Pancreas (tissue), 10 donors: ENCODE measurements at regions not wholly inside any gene's neighbourhood (a gene's known extent, or its start where the extent isn't known, plus 50 kb on each side); places are given as distances from the start of the nearest gene placed in this dataset.

Experiments used
- ATAC-seq, 4 donors: fragments of 200-7000 bp; cut with Tn5 transposase; one replicate each; pipeline versions ENCODE4 v1.8.0 to v1.9.1; 2020; ENCODE audit warnings: mild to moderate bottlenecking in 4 of 4, moderate library complexity in 4 of 4
- DNase-seq, 6 donors: peaks; one replicate each; pipeline ENCODE4 v3.0.0-alpha.2; 2020
- FAIRE-seq: peaks from 2 replicates; lab custom pipeline; 2012; peaks lifted over from hg19 to GRCh38; lab: Jason Lieb, UNC
- H3K27ac ChIP-seq, 4 donors: fragments of 200-600 bp; sonication (generic); 1 replicate in 3 of 4; 2 replicates in 1 of 4; pipeline versions ENCODE4 v1.5.0 to v1.8.0; 2020
- H3K27me3 ChIP-seq, 4 donors: fragments of 200-600 bp; one replicate each; pipeline ENCODE4 v1.8.0; 2021
- H3K36me3 ChIP-seq, 3 donors: fragments of 200-600 bp; sonication (generic) in 1 of 3; one replicate each; pipeline versions ENCODE4 v1.5.0 to v1.8.0; 2020 to 2021
- H3K4me1 ChIP-seq, 3 donors: fragments of 200-600 bp; one replicate each; pipeline ENCODE4 v1.8.0; 2021
- H3K4me3 ChIP-seq, 4 donors: fragments of 200-600 bp; sonication (generic) in 2 of 4; one replicate each; pipeline versions ENCODE4 v1.5.0 to v1.8.0; 2020 to 2021
- H3K9me3 ChIP-seq, 4 donors: fragments of 200-600 bp; one replicate each; pipeline ENCODE4 v1.8.0; 2021
- WGBS, 2 donors: extraction: QIAGEN DNeasy Blood & Tissue Kit; methylation state at CpG; one replicate each; pipeline ENCODE4 v1.1.7; 2013; 5-methylcytosine and 5-hydroxymethylcytosine counted together
- intact Hi-C, 3 donors: fragments of 100-400 bp; cut with DNase I; formaldehyde crosslinking; loops; one replicate each; pipeline versions ENCODE4 v1.11.1 to v1.14.2; 2022
- TF ChIP-seq, protein P1 (sequence below), 4 donors: fragments of 200-600 bp; sonication (generic) in 3 of 4; IDR thresholded peaks; one replicate each; pipeline versions ENCODE4 v1.5.0 to v1.8.0; 2021; ENCODE audit warnings: antibody characterized with exemption in 4 of 4
- donor health status: healthy with polysubstance abuse.
- donor health status: DM: no; HTN: no; CAD: no; lungs with moderate emphysema.
- donor health status: DM: no; HTN: no; CAD: no.
- donor health status: control.
- donor health status: control.
- donor health status: Bipolar disorder and iron deficiency.
- donor health status: DM: yes; HTN: yes; CAD: no.
- donor health status: DM: no; HTN: no; CAD: no.
- donor health status: DM: no; HTN: no; CAD: no.
- donor health status: DM: yes; HTN: yes; CAD: no.

DNA sequence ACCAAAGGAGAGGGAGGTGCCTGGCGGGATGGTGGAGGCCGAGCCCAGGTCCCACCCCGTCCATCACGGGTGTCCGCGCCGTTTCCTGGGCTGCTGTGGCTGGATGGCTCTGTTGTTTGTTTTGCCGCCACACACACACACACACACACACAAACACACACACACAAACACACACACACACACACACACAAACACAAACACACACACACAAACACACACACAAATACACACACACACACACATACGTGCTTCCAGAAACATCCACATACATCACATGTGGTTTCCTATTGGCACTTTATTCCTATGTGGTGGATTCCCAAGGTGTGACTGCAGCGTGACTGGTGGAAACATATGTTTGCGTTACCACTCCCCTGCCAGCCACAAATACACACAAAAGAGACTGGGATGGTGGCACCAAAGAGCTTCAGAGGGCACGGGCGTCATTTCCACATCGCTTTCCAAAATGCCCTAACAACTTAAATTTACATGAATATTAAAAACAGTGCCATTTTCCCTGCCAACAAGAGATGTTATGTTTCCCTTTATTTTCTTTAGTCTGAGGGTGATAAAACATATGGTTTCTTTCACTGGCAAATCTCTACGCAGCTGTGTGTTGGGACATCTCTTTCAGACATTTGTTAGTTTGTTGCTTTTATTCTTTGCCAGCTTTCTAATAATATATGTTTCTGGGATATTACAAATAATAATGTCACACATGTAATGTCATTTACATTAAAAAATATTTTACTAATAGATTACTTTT lies 356.8 kb downstream of the BRD1 start:
- Histone ChIP-seq H3K27me3 (peaks cover 0 to 19% (median 0%) of the 10 kb centered on the region in 4 donors), H3K9me3 (no peaks in the 10 kb centered on the region), H3K4me3 (no peak overlapping the region), H3K36me3 (no peaks in the 10 kb centered on the region), H3K4me1 (no peaks in the 10 kb centered on the region), H3K27ac (no peak overlapping the region)
- intact Hi-C loops, result no loop called here
- no peak for DNase-seq
- FAIRE-seq, result no peak
- 66 to 79% methylated on average over 15 of the region's 15 CpGs for WGBS, 2 donors
- TF ChIP-seq, protein P1, sequence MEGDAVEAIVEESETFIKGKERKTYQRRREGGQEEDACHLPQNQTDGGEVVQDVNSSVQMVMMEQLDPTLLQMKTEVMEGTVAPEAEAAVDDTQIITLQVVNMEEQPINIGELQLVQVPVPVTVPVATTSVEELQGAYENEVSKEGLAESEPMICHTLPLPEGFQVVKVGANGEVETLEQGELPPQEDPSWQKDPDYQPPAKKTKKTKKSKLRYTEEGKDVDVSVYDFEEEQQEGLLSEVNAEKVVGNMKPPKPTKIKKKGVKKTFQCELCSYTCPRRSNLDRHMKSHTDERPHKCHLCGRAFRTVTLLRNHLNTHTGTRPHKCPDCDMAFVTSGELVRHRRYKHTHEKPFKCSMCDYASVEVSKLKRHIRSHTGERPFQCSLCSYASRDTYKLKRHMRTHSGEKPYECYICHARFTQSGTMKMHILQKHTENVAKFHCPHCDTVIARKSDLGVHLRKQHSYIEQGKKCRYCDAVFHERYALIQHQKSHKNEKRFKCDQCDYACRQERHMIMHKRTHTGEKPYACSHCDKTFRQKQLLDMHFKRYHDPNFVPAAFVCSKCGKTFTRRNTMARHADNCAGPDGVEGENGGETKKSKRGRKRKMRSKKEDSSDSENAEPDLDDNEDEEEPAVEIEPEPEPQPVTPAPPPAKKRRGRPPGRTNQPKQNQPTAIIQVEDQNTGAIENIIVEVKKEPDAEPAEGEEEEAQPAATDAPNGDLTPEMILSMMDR (IDR thresholded peaks at IDR 0.05), result no peak
- ATAC-seq, result no peak

DNA sequence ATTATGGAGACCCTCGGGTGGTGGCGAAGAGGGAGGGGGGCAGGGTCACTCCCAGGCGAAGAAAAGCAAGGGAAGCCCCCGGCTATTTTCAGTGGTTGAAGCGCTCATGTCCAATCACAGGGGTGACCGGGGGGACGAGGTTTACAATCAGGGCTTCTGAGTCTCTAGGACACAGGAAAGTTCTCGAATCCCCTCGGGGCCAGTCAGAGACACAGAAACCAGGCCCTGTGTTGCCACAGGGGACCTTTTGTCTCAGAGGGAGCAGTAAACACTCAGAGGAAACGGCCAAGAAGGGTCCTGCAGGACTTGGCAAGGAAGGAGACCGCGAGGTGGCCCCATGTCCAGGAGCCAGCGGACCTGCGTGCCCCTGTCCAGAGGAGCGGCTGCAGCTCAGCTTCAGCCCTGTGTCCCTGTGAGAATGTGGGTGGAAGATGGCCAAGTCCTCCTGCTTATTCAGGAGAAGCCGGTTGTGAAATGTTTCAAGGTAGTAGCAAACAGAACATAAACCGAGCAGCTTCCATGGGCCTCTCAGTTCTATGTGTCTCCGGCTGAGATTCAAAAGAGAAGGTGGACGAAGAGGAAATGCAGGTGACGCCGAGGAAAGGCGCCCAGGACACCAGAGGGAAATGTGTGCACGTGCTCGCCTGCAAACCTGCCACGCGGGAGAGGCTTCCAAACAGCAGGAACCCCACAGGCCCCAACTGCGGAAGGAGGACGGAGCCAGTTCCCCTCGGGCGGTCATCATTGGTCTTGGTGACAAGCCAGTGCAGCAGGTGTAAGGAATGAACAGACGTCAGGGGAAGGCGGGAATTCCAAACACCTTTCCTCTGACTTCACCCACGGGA lies 357.6 kb downstream of the BRD1 start:
- intact Hi-C loops, result no loop called here
- WGBS, 2 donors, result 59 to 68% methylated on average over 33 of the region's 33 CpGs
- TF ChIP-seq, protein P1 (IDR thresholded peaks at IDR 0.05), result no peak
- Histone ChIP-seq H3K27ac (no peak overlapping the region), H3K4me1 (no peaks in the 10 kb centered on the region), H3K9me3 (no peaks in the 10 kb centered on the region), H3K4me3 (no peak overlapping the region), H3K36me3 (no peaks in the 10 kb centered on the region), H3K27me3 (peaks cover 0 to 17% (median 0%) of the 10 kb centered on the region in 4 donors)
- DNase-seq (no peak), ATAC-seq (no peak), FAIRE-seq (no peak)

GRCh38 chr22:49468487-49469198 lies 359.0 kb downstream of the BRD1 start:
- intact Hi-C loops, result no loop called here
- H3K27me3 ChIP-seq, result peaks cover 0 to 12% (median 0%) of the 10 kb centered on the region in 4 donors
- H3K9me3 ChIP-seq, result no peaks in the 10 kb centered on the region
- no peak overlapping the region for H3K27ac ChIP-seq
- no peak overlapping the region for H3K4me3 ChIP-seq
- no peaks in the 10 kb centered on the region for H3K36me3 ChIP-seq
- TF ChIP-seq, protein P1 (IDR thresholded peaks at IDR 0.05), result no peak
- H3K4me1 ChIP-seq, result no peaks in the 10 kb centered on the region
- DNase-seq (no peak), FAIRE-seq (no peak), ATAC-seq (no peak)
- WGBS, 2 donors, result 28 to 34% methylated on average over 11 of the region's 11 CpGs

- ATAC-seq, result no peak
- no peaks in the 10 kb centered on the region for H3K9me3 ChIP-seq
- WGBS, 2 donors, result 58 to 67% methylated on average over 17 of the region's 17 CpGs
- intact Hi-C loops, result no loop called here
- no peak for FAIRE-seq
- peaks cover 0 to 3% (median 0%) of the 10 kb centered on the region in 4 donors for H3K27me3 ChIP-seq
- no peak overlapping the region for H3K4me3 ChIP-seq
- no peaks in the 10 kb centered on the region for H3K36me3 ChIP-seq
- TF ChIP-seq, protein P1 (IDR thresholded peaks at IDR 0.05), result no peak
- no peak for DNase-seq
- H3K4me1 ChIP-seq, result no peaks in the 10 kb centered on the region
- H3K27ac ChIP-seq, result no peak overlapping the region
Measured at GRCh38 chr22:49466878-49467595, 360.6 kb downstream of the BRD1 start.
